ENCODE measurements at regions not wholly inside any gene's neighbourhood (a gene's known extent, or its start where the extent isn't known, plus 50 kb on each side); places are given as distances from the start of the nearest gene placed in this dataset.
"Not testable (repeated sequence)": the region's sequence is repeated elsewhere in the genome, so short reads cannot be mapped to it uniquely, and the experiment has no call there.

- H3K4me3 ChIP-seq: no peak overlapping the region
- no peaks in the 10 kb centered on the region for H3K4me1 ChIP-seq
- TF ChIP-seq CTCF (IDR thresholded peaks at IDR 0.05): no peak
- no peak for DNase-seq
- no peaks in the 10 kb centered on the region for H3K36me3 ChIP-seq (ENCODE audit: insufficient read depth in 1 of 2, low read depth in 1 of 2)
- 75 to 82% (median 79%) methylated on average over 6 of the region's 6 CpGs for WGBS, 3 donors
- no peaks in the 10 kb centered on the region for H3K27me3 ChIP-seq (ENCODE audit: insufficient read depth in 3 of 3, low read length in 2 of 3)
- H3K27ac ChIP-seq: no peak overlapping the region
- intact Hi-C loops (cut with DNase I): no loop called here
- no peak for ATAC-seq
- H3K9me3 ChIP-seq: no peaks in the 10 kb centered on the region
Measured at GRCh38 chr2:122710049-122710448, 954.6 kb downstream of the TSN start.

GRCh38 chr2:122713800-122714199 is 958.3 kb downstream of the TSN start:
- 83 to 90% (median 88%) methylated on average over 2 of the region's 2 CpGs for WGBS, 3 donors
- no peak for DNase-seq

GRCh38 chr2:122720822-122721221 is 965.4 kb downstream of the TSN start:
- intact Hi-C loops (cut with DNase I); H3K4me1 ChIP-seq; H3K4me3 ChIP-seq; H3K27me3 ChIP-seq (ENCODE audit: insufficient read depth in 3 of 3, low read length in 2 of 3); DNase-seq; H3K27ac ChIP-seq; H3K36me3 ChIP-seq (ENCODE audit: insufficient read depth in 1 of 2, low read depth in 1 of 2); H3K9me3 ChIP-seq; ATAC-seq: not testable (repeated sequence)
- 93 to 94% (median 94%) methylated on average over 4 of the region's 4 CpGs for WGBS, 3 donors

More at GRCh38 chr2:122713800-122714199, 958.3 kb downstream of the TSN start:
- Histone ChIP-seq H3K27me3 (ENCODE audit: insufficient read depth in 3 of 3, low read length in 2 of 3) (no peaks in the 10 kb centered on the region), H3K4me1 (no peaks in the 10 kb centered on the region), H3K4me3 (no peak overlapping the region), H3K36me3 (ENCODE audit: insufficient read depth in 1 of 2, low read depth in 1 of 2) (no peaks in the 10 kb centered on the region), H3K9me3 (no peaks in the 10 kb centered on the region), H3K27ac (no peak overlapping the region)
- no peak for TF ChIP-seq CTCF (IDR thresholded peaks at IDR 0.05)
- intact Hi-C loops (cut with DNase I): no loop called here
- ATAC-seq: no peak

GRCh38 chr2:122734766-122735424 is 979.4 kb downstream of the TSN start:
- WGBS, 3 donors: 46 to 49% (median 49%) methylated on average over 4 of the region's 4 CpGs
- Histone ChIP-seq H3K9me3 (no peaks in the 10 kb centered on the region), H3K4me3 (no peak overlapping the region), H3K27ac (no peak overlapping the region), H3K27me3 (ENCODE audit: insufficient read depth in 3 of 3, low read length in 2 of 3) (no peaks in the 10 kb centered on the region), H3K36me3 (ENCODE audit: insufficient read depth in 1 of 2, low read depth in 1 of 2) (no peaks in the 10 kb centered on the region), H3K4me1 (no peaks in the 10 kb centered on the region)
- intact Hi-C loops (cut with DNase I): no loop called here
- no peak for TF ChIP-seq CTCF (IDR thresholded peaks at IDR 0.05)
- ATAC-seq: no peak
- no peak for DNase-seq

- TF ChIP-seq CTCF (IDR thresholded peaks at IDR 0.05): no peak
- intact Hi-C loops (cut with DNase I): no loop called here
- Histone ChIP-seq H3K27me3 (ENCODE audit: insufficient read depth in 3 of 3, low read length in 2 of 3) (no peaks in the 10 kb centered on the region), H3K4me3 (no peak overlapping the region), H3K9me3 (no peaks in the 10 kb centered on the region), H3K27ac (no peak overlapping the region), H3K36me3 (ENCODE audit: insufficient read depth in 1 of 2, low read depth in 1 of 2) (no peaks in the 10 kb centered on the region), H3K4me1 (no peaks in the 10 kb centered on the region)
- 61 to 77% (median 74%) methylated on average over 3 of the region's 3 CpGs for WGBS, 3 donors
- DNase-seq (no peak), ATAC-seq (no peak)
Measured at GRCh38 chr2:122736279-122736678, 980.8 kb downstream of the TSN start.
